Sigmoid colon (tissue), 4 donors: ENCODE measurements at regions not wholly inside any gene's neighbourhood (a gene's known extent, or its start where the extent isn't known, plus 50 kb on each side); places are given as distances from the start of the nearest gene placed in this dataset.

Experiments used
- CTCF ChIP-seq, 4 experiments: fragments of 450-650 bp in 3 of 4; fragments of 200-600 bp in 1 of 4; IDR thresholded peaks; one replicate each; pipeline ENCODE4 v1.5.1; 2016 to 2019; ENCODE audit warnings: antibody characterized with exemption in 4 of 4, mild to moderate bottlenecking in 3 of 4, moderate library complexity in 2 of 4
- EP300 ChIP-seq, 4 donors: sonication (generic); formaldehyde crosslinking; IDR thresholded peaks; one replicate each; pipeline ENCODE4 v1.6.1; 2017; ENCODE audit warnings: antibody characterized with exemption in 4 of 4
- POLR2A ChIP-seq, 2 donors: fragments of 450-650 bp; IDR thresholded peaks; one replicate each; pipeline ENCODE4 v1.6.1; 2016; ENCODE audit warnings: antibody characterized with exemption in 2 of 2, mild to moderate bottlenecking in 2 of 2, moderate library complexity in 2 of 2
- POLR2AphosphoS5 ChIP-seq, 4 donors: sonication (generic); formaldehyde crosslinking; IDR thresholded peaks; one replicate each; pipeline ENCODE4 v1.6.1; 2017; ENCODE audit warnings: antibody characterized with exemption in 4 of 4

- no peak for TF ChIP-seq CTCF (IDR thresholded peaks at IDR 0.05)
- no peak for TF ChIP-seq EP300 (IDR thresholded peaks at IDR 0.05)
- TF ChIP-seq POLR2A (IDR thresholded peaks at IDR 0.05), result no peak
- TF ChIP-seq POLR2AphosphoS5 (IDR thresholded peaks at IDR 0.05), result no peak
These were observed 1154.0 kb upstream of the FANCL start for GRCh38 chr2:59395119-59395518.
